Progenitor cell of endocrine pancreas (in vitro differentiated cells): ENCODE measurements at regions not wholly inside any gene's neighbourhood (a gene's known extent, or its start where the extent isn't known, plus 50 kb on each side); places are given as distances from the start of the nearest gene placed in this dataset.

Source experiments
- DNase-seq: peaks from one replicate; pipeline ENCODE4 v3.0.0; 2021; ENCODE audit warnings: low spot score; ENCODE audit not compliant: unreplicated experiment
- H3K27ac Mint-ChIP-seq: 2 replicates; pipeline ENCODE4 v1.8.0; 2021; ENCODE audit warnings: mild to moderate bottlenecking, moderate library complexity, mixed read lengths
- H3K27me3 Mint-ChIP-seq: 2 replicates; pipeline ENCODE4 v1.8.0; 2021; ENCODE audit warnings: mixed read lengths
- H3K36me3 Mint-ChIP-seq: 2 replicates; pipeline ENCODE4 v1.8.0; 2022; ENCODE audit warnings: mixed read lengths; ENCODE audit not compliant: insufficient read depth
- H3K4me1 Mint-ChIP-seq: 2 replicates; pipeline ENCODE4 v1.8.0; 2021; ENCODE audit warnings: low read depth, mixed read lengths
- H3K4me3 Mint-ChIP-seq: 2 replicates; pipeline ENCODE4 v1.8.0; 2021; ENCODE audit warnings: low read depth, mild to moderate bottlenecking, moderate library complexity, mixed read lengths
- H3K9me3 Mint-ChIP-seq: 2 replicates; pipeline ENCODE4 v1.8.0; 2021; ENCODE audit warnings: low read depth, mixed read lengths
- TF ChIP-seq, protein P1 (sequence below): fragments of 200-600 bp; sonication (generic); IDR thresholded peaks from one replicate; pipeline ENCODE4 v1.5.0; 2021; ENCODE audit warnings: antibody characterized with exemption, mild to moderate bottlenecking; ENCODE audit not compliant: unreplicated experiment

DNA sequence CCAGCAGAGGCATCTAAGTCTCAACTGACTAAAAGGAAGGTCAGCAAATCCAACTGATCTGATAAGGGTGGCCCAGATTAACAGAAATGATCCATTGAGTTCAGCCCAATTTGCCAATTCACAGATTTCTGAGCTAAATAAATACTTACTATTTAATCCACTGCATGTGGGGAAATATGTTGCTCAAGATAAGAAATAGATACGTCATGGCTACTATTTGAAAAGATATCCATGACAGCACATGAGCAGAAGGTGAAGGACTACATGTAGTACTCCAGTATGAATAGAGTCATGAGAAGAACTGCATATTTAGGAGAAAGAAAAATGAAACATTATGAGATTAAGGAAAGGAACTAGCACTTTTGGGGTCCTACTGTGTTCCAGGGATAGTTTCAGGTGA is 332.4 kb downstream of the ARPP21 start:
- no peak overlapping the region for H3K4me3 Mint-ChIP-seq
- H3K27me3 Mint-ChIP-seq = peaks cover 2% of the 10 kb centered on the region
- H3K27ac Mint-ChIP-seq = no peak overlapping the region
- H3K36me3 Mint-ChIP-seq = no peaks in the 10 kb centered on the region
- H3K9me3 Mint-ChIP-seq = no peaks in the 10 kb centered on the region
- no peak for DNase-seq
- TF ChIP-seq, protein P1, sequence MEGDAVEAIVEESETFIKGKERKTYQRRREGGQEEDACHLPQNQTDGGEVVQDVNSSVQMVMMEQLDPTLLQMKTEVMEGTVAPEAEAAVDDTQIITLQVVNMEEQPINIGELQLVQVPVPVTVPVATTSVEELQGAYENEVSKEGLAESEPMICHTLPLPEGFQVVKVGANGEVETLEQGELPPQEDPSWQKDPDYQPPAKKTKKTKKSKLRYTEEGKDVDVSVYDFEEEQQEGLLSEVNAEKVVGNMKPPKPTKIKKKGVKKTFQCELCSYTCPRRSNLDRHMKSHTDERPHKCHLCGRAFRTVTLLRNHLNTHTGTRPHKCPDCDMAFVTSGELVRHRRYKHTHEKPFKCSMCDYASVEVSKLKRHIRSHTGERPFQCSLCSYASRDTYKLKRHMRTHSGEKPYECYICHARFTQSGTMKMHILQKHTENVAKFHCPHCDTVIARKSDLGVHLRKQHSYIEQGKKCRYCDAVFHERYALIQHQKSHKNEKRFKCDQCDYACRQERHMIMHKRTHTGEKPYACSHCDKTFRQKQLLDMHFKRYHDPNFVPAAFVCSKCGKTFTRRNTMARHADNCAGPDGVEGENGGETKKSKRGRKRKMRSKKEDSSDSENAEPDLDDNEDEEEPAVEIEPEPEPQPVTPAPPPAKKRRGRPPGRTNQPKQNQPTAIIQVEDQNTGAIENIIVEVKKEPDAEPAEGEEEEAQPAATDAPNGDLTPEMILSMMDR = no peak
- H3K4me1 Mint-ChIP-seq = peaks cover 1% of the 10 kb centered on the region

DNA sequence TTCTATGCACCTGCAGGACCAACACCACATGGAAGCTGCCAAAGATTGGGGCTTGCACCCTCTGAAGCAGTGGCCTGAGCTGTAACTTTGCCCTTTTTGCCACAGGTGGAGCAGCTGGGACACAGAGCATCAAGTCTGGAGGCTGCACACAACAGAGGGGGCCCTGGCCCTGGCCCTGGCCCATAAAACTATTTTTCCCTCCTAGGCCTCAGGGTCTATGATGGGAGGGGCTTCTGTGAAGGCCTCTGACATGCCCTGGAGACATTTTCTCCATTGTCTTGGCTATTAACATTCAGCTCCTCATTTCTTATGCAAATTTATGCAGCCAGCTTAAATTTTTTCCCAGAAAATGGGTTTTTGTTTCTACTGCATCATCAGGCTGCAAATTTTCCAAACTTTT is 335.5 kb downstream of the ARPP21 start:
- Mint-ChIP-seq H3K27me3 (no peaks in the 10 kb centered on the region), H3K4me3 (no peak overlapping the region), H3K9me3 (no peaks in the 10 kb centered on the region), H3K27ac (no peak overlapping the region), H3K4me1 (no peaks in the 10 kb centered on the region), H3K36me3 (no peaks in the 10 kb centered on the region)
- TF ChIP-seq, protein P1 = no peak
- no peak for DNase-seq

DNA sequence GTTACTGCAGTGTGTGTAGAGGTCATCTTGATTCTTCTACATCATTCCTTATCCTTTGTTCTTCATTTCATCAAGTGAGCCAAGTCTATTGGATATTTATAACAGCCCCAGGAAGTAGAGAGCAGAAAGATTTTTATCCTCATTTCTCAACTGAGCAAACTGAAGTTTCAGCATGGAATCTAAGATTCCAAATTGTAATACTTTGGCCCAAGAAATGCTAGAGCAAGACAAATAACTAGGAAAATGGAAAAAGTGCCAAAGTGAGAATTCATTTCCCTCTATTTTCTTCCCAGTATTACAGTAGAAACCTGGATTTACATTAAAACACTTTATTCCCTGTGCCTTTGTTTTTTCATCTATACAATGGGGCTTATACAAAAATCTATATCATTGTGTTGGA is 346.8 kb downstream of the ARPP21 start:
- no peaks in the 10 kb centered on the region for H3K36me3 Mint-ChIP-seq
- H3K27ac Mint-ChIP-seq = no peak overlapping the region
- H3K9me3 Mint-ChIP-seq = no peaks in the 10 kb centered on the region
- H3K27me3 Mint-ChIP-seq = no peaks in the 10 kb centered on the region
- no peak for DNase-seq
- no peaks in the 10 kb centered on the region for H3K4me1 Mint-ChIP-seq
- H3K4me3 Mint-ChIP-seq = no peak overlapping the region
- TF ChIP-seq, protein P1 = no peak

DNA sequence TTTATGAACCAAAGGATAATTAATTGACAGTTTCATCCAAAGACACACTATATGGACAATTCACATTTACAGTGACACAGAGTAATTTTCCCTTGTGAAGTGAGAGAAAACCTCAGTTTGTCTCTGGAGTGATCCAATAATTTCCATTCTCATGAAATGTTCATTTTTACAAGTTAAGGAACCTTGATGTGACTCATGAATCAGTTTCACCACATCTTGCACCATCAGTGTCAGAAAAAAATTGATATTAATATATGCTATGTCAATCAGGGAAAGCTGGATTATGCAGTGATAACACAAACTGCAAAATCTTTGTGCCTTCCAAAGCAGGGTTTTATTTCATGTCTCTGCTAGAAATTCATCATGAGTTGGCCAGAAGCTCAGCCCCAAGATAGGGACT is 348.1 kb downstream of the ARPP21 start:
- TF ChIP-seq, protein P1 = no peak
- no peaks in the 10 kb centered on the region for H3K36me3 Mint-ChIP-seq
- H3K9me3 Mint-ChIP-seq = no peaks in the 10 kb centered on the region
- no peak overlapping the region for H3K27ac Mint-ChIP-seq
- H3K27me3 Mint-ChIP-seq = no peaks in the 10 kb centered on the region
- no peak overlapping the region for H3K4me3 Mint-ChIP-seq
- H3K4me1 Mint-ChIP-seq = no peaks in the 10 kb centered on the region
- DNase-seq = no peak

DNA sequence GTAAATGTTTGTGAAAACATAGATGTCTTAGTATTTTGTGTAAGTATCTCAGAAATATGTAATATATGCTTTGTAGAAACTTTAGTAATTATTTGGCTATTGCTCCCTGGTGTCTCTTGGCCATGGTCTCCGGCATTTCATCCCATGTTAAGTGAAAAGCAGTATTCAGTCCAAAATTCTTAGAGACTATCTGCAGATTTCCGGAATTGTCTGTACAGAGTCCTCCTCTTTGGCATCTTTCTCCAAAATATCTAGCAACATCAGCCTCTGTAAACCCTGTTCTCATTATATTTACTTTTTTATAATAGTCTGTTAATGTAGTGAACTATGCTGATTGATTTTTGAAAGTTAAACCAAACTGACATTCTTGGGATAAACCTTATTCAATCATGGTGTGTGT is 352.7 kb downstream of the ARPP21 start:
- Mint-ChIP-seq H3K27ac (no peak overlapping the region), H3K27me3 (no peaks in the 10 kb centered on the region), H3K36me3 (no peaks in the 10 kb centered on the region), H3K9me3 (peaks cover 12% of the 10 kb centered on the region), H3K4me3 (no peak overlapping the region), H3K4me1 (no peaks in the 10 kb centered on the region)
- DNase-seq = no peak
- TF ChIP-seq, protein P1 = no peak

DNA sequence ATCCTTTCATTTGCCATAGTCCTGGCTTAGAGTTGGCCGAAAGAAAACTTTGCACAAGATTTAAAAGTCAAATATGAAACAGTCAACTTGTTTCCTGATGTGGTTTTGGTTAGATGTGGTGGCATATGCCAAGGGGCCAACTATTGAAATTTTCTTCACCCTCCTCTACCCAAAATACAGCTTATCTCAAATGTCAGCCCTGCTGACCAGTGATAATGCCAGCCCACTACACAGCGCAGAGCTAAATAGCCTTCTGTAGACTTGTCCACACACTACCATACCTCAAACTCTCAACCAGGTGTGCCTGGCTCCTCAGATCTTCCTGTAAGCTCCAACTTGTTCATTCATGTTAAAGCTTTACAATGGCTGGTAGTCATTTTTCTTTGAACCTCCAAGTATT is 368.5 kb upstream of the STAC start:
- no peak for DNase-seq
- H3K9me3 Mint-ChIP-seq = peaks cover 14% of the 10 kb centered on the region
- H3K4me3 Mint-ChIP-seq = no peak overlapping the region
- H3K27ac Mint-ChIP-seq = no peak overlapping the region
- TF ChIP-seq, protein P1 = no peak
- H3K36me3 Mint-ChIP-seq = no peaks in the 10 kb centered on the region
- H3K27me3 Mint-ChIP-seq = no peaks in the 10 kb centered on the region
- peaks cover 17% of the 10 kb centered on the region for H3K4me1 Mint-ChIP-seq
